HG03159 (cell line): ENCODE measurements at regions not wholly inside any gene's neighbourhood (a gene's known extent, or its start where the extent isn't known, plus 50 kb on each side); places are given as distances from the start of the nearest gene placed in this dataset.
"Not testable (repeated sequence)": the region's sequence is repeated elsewhere in the genome, so short reads cannot be mapped to it uniquely, and the experiment has no call there.

Source experiments
- ATAC-seq: cut with Tn5 transposase; IDR thresholded peaks from one replicate; pipeline ENCODE4 v1.9.1; 2021; ENCODE audit warnings: mild to moderate bottlenecking, moderate library complexity; ENCODE audit not compliant: unreplicated experiment

- no peak for ATAC-seq
These were observed 321.4 kb downstream of the IRS1 start for GRCh38 chr2:226478109-226478809.

GRCh38 chr2:226477221-226478108, 322.2 kb downstream of the IRS1 start:
- no peak for ATAC-seq

DNA sequence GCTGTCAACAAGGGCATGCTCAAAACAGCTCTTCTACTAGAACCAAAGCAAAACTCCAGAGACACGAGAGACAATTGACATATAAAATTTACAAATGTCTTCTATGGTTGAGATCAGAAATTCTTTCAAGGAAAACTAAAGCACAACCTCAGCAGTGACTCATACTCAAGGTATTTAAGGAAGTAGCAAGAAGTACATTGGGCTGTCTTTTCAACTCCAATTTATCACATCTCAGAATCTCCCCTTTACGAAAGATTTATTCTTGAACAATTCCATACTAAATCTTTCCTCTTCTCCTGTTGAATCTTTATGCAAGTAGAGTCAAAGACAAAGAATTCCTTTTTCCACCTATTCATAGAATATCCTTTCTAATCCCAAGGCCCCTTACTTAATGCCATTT, 324.0 kb downstream of the IRS1 start:
- no peak for ATAC-seq

GRCh38 chr2:226474131-226474530, 325.5 kb downstream of the IRS1 start:
- no peak for ATAC-seq

DNA sequence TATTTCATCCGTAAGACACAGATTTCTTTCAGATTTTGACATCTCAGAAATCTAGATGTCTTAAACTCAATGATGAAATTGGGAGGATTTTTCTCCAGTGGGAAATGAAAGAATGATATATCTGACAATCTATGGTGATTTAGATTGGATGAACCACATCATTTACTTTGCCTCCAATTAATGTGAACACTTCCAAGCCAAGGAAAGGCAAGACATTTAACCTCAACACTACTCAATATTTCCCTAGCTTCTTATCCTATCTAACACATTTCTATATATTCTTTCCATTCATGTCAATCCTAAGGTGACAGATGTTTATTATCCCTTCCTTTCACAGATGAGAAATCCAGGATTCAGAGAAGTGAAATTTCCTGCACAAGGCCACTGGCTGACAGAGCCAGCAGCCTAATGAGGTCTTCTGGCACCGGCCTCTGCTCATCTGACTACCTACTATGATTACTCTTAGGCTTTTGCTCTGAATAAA, 327.6 kb downstream of the IRS1 start:
- no peak for ATAC-seq

DNA sequence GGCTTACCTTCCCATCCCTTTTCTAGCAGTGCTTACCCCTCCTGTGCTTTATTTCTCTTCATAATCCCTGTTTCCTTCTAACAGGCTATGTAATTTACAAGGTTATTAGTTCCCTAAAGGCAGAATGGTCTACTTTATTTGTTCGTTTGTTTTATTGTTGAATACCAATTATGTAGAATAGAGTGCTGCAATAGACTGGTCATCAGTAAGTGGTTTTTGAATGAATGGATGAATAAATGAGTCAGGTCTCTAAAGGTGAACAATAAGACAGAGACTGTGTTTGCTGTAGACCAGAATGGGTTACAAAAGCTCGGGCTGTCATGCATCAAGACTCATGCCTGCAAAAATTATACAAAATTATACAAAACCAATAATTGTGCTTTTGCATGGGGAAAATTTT, 332.0 kb downstream of the IRS1 start:
- no peak for ATAC-seq

GRCh38 chr2:226467221-226467620, 332.4 kb downstream of the IRS1 start:
- no peak for ATAC-seq

DNA sequence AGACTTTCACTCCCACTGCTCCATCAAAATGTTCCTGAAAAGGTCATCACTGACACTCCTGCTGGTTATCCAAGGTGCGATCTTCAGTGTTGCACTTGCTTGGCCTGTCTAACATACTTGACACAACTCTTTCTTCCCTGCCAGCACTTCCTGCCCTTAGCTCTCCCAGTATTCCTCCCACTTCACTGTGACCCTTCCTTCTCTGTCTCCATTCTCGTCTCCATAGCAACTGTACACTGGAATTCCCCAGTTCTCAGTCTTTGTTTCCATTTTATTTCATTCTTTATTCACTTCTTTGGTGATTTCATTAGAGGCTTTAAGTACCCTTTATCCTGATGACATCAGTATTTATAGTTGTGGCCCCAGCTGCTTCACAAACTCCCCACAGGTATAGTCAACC, 333.0 kb downstream of the IRS1 start:
- ATAC-seq = no peak

DNA sequence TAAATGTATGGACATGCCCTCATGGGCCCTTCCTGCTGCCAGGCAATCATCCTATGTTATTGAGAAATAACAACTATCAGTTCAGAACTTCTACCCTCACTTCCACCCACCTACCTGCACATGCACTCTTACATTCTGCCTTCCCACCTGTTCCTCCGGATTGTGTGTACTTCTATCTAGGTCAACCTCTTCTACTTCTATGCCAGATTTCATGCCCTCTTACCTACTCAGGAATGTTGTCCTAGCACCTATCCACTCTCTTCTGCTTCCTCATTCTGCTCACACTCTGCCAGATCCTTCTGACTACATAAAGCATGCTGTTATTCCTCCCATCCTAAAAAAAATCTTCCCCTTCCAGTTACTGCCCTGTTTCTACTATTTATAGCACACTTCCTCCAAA, 333.5 kb downstream of the IRS1 start:
- ATAC-seq = no peak

GRCh38 chr2:226464380-226464779, 335.2 kb downstream of the IRS1 start:
- ATAC-seq = no peak

GRCh38 chr2:226463154-226463553, 336.5 kb downstream of the IRS1 start:
- ATAC-seq = no peak

GRCh38 chr2:226461981-226462380, 337.6 kb downstream of the IRS1 start:
- no peak for ATAC-seq

- ATAC-seq = not testable (repeated sequence)
These were observed 343.5 kb downstream of the IRS1 start for GRCh38 chr2:226456144-226456543.

DNA sequence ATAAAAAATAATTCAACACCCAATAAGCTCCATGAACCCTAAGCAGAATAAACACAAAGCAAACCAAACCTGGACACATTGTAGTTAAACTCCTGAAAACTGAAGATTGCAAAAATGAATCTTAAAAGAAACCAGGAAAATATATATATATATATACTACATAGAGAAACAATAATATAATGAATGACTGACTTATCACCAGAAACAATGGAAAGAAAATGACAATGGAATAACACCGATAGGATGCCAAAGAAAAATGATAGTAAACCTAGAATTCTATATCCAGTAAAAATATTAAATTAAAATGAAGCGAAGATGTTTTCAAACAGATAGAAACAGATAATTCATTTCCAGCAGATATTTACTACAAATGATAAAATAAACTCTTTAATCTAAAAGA, 346.9 kb downstream of the IRS1 start:
- no peak for ATAC-seq

DNA sequence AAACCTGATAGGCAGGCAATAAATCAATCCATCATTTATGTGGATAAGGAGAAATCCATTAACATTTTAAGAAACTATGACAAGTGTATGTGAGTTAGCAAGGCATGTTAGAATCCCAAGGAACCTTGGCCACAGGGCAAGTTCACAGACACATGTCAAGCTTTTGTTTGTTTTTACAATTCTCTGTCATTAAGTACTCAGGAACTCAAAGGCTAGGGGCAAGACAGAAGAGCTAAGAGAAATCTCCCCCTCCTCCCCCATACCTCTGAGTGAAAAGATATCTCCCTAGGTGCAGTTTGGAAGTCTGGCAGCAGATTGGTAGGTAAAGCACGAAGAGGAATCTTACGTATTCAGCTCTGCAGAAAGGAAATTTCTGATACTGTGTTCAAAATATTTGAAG, 348.1 kb downstream of the IRS1 start:
- no peak for ATAC-seq

DNA sequence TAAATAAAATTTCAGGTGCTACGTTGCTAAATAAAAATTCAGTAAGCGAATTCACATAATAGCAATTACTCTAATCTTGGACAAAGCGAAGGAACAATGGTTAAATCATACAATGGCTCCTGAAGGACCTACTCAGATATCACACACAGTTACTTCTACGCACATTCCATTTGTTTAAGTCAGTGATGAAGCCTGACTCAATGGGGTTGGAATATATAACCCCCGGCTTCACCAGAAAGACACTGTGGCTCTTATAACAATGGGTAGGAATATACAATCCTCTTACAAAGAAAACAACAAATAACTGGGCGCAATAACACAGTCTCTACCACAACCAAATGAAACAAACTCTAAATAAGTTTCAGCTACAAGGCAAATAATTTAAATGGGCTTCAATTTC, 349.5 kb downstream of the IRS1 start:
- no peak for ATAC-seq

DNA sequence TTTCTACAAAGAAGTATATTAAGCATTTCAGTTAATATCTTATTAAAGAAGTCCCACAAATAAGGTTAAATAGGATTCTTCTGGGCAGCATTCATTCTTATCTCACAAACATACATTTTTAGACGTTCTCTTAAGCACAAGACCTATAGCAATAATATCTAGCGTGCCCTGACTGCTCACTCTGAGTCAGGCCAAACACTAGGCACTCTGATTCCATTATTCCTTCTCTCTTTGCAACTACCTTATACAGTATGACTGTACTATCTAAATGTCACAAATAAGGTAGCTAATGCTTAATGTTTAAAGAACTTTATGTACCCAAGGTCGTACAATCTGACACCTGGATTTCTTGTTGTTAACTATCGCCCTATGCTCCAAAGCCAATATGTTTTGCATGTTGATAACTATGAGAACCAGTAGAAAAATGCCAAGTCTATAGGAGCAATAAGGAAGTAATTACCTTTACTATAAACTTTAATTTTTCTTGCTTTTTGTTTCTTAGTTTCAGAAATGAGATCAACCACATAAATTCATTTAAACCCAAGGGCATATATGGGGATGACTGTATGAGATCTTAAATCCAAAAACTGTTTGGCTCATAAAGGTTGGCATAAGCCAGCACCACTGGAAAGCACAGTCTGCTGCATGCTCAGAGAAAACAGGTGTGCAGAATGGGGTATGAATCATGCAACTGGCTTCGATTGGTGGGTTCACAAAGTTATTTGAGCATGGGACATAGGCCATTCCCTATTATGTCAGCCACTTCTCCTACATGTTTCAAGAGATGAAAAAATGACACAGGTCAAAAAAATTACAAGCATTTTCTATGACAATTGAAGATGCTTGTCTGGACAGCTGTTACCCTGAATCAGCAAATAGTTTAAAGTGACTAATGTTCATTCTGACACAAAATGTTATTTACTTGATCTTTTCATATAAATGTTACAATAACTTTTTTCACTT, 352.0 kb downstream of the IRS1 start:
- ATAC-seq = no peak

DNA sequence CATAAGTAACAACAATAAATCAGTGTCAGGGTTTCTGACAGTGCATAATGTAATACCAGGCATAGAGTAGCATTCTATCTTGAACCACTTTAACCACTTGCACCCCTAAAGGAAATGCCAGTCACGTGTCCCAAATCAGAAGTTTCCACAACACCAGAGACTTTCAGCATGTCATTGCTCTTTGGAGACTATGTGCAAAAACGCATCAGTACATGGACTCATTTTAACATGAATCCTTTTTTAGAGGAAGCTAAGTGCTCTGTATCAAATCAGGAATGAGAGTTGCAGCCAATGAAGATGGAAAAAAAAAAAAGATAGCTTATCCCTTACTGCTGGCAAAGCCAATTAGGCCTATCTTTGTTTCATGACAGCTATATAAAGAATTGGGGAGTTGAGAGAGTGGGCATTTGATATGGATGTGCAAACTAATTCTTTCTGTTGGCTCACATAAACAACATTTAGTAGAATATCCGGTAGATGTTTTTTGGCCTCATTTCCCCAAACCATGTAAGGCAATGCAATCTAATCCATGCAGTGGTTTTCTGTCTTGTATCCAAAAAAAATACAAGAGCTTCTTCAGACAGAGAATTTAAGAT, 353.1 kb downstream of the IRS1 start:
- ATAC-seq = no peak

DNA sequence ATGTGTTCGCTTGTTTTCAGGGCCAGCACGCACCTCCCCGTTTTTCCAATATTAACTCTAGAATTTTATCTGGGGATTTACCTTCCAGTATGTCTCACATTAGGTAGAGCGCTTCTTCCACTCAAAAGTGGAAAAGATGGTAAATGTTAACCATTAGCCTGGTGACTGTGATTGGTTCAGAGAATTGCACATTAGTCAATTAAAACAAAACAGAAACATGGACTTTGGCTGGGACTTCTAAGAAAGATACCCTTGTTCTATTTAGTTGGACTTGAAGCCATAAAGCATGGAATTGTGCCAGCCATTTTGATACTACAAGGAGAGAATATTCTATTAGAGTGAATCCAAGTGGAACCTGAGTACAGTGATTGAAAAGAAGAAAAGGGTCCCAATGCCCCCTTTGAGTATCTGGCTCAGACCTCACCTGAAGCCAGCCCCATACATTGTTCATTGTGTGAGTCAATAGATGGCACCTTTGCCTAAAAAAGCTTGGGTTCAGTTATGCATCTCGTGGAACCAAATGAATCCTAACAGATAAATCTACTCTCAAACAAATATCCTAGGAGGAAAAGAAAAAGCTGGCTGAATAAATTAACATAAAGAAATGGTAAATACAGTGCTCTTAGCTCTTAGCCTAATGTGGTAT, 354.3 kb downstream of the IRS1 start:
- ATAC-seq = no peak

DNA sequence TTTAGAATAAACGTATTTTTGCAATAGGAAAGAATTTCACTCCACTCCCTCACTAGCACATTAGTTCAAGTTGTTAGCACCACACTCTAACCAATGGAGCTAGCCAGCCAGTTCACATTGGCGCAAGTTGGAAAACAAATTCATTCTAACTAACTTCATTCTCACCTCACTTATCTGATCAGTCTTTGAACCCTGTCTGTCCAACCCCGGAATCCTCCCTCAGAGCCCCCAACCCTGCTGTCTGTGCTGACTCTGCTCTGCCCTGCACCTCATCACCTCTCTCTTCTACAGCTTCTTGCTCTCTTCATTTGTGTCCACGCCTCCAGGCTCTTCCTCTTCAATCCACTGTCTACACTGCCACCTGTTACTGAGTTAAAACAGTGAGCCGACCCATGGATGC, 356.5 kb downstream of the IRS1 start:
- ATAC-seq = no peak
